GM19324 (cell line): ENCODE measurements at regions not wholly inside any gene's neighbourhood (a gene's known extent, or its start where the extent isn't known, plus 50 kb on each side); places are given as distances from the start of the nearest gene placed in this dataset.
"Not testable (repeated sequence)": the region's sequence is repeated elsewhere in the genome, so short reads cannot be mapped to it uniquely, and the experiment has no call there.

Source experiments
- ATAC-seq: cut with Tn5 transposase; IDR thresholded peaks from one replicate; pipeline ENCODE4 v1.9.1; 2021; ENCODE audit warnings: mild to moderate bottlenecking, moderate library complexity; ENCODE audit not compliant: unreplicated experiment, low FRiP score

DNA sequence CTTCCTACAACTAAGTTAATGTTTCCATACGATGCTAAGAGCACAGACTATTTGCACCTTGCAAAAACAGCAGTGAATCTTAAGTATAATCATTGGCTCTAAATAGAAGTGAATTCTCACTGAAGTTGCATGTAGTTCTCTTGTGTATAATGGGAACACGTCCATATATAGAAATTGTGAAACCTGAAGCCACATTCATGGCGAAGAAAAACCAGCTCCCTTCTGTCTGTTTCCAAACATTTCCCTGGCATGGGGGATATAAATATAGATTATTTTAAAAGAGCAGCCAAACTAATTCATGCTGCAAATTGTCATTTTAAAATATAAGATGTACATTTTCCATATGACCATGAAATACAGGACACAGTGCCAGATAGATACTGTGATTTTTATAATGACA lies 71.1 kb downstream of the TRAM1L1 start:
- ATAC-seq = no peak

DNA sequence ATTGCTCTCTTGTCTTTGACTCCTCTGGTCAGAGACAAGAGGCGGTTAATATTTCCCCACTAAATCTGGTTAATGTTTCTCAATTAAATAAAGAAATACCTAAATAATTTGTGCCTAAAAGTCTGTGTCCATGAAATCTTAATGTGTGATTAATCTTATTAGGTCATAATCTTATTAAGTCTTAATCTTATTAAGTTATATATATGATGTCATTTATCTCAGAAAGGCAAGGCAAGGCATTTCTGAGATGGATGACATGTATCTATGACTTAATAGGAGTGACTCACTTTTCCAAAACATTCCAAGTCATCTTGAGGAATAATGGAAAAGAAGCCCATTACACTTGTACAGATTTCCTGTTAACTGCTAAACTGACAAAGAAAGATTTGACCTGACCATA lies 74.7 kb downstream of the TRAM1L1 start:
- ATAC-seq = no peak

DNA sequence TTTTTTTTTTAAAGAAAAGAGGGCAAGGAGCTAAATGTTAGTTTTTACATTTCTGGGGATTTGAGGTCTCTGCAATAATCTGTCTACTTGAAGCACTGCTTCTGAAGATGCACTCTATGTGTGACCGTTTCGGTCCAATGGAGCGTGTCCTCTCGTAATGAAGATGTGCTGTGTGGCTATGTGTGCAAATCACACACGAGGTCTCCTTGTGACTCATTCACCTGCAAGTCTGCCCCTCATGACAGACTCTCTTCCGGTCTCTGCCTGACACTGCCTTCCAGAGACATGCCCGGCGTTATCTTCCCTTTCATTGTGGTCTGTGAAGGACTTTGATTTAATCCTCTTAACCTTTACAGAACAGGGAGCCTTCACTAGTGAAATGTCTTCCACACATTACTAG lies 84.3 kb downstream of the TRAM1L1 start:
- ATAC-seq = no peak

DNA sequence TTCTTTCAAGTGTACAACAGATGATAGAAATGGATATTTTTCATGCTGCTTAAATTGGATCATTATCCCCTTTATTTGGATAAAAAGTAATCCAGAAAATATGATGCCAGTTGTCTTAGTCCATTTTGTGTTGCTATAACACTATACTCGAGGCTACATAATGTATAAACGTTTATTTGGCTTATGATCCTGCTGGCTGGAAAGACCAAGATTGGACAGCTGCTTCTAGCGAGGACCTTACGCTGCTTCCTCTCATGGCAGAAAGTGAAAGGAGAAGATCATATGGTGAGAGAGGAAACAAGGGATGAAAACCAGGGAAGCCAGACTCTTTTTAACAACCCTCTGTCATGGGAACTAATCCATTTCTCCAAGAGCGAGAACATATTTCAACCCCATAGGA lies 102.7 kb downstream of the TRAM1L1 start:
- ATAC-seq = no peak

DNA sequence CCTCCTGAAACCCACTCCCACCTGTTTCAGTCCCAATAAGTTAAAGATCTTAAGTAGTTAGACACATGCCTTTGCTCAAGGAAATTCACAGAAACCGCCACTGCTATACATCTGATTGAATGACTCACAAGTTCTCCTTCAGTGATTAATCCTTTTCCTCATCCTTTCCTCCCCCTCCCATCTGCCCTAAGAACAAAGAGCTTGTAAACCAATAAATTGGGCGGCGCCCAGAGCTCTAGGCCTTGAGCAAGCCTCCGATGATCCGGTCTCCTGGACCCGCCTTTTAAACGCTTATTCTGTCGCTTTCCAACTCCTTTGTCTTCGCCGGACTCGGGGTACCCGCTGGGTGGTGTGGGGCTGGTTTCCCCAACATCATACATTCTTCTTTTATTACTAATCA lies 104.9 kb downstream of the TRAM1L1 start:
- ATAC-seq = not testable (repeated sequence)

DNA sequence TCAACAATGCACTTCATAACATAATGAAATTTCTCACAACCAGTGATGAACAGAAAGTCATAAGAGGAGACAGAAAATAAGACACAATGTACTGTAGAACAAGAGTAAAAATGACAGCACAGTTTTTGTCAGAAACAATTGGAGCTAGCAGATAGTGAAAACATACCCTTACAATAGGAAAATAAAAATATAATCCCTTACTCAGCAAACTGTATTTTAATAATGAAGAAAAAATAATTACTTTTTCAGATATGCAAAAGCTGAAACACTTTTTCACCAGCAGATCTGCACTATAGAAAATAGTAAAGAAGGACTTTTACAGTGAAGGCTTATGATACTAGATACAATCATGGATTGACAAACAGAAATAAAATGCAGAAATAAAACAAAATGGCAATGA lies 126.3 kb downstream of the TRAM1L1 start:
- no peak for ATAC-seq

DNA sequence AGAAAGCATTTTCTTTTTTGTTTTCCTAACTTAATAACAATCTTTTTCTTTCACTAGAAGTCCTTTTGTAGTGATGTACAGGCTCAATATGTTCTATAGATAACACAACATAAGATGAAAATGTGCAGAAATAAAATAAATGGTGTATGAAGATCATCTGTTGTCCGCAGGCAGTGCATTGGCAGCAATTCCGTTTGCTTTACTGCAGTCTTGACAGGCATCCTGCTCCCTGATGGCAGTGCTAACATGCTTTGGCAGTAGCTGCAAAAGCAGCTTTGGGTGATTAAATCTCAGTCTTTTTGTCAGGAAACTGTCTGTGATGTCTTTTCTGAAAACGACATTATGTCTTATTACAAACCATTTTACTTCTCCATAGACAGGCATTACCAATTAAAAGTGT lies 131.4 kb downstream of the TRAM1L1 start:
- no peak for ATAC-seq

DNA sequence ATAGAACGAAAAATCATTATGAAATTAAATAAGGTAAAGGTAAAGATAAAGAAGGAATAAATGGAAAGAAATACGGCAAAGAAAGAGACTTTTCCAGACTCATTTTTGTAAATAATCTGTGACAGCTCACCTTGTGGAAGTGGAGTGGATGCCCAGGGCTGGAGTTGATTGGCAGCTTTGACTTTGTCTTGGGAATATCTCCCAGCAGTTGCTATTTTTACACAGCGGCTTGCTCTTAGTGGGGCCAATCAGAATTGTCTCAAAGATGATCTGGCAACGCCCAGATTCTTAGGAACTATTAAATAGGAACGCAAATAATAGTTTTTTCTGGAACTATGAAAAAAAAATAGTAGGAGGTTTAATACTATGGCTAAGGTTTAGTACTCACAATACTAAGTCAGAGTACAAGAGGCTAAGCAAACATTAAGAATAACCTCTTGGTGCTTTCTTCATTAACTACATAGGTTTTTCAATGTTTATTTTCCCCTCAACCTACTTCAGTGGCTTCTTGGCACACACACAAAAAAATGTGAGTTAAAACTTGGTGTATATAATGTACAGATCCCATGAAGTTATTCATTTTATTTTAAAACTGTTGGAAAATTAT lies 132.7 kb downstream of the TRAM1L1 start:
- ATAC-seq = no peak

DNA sequence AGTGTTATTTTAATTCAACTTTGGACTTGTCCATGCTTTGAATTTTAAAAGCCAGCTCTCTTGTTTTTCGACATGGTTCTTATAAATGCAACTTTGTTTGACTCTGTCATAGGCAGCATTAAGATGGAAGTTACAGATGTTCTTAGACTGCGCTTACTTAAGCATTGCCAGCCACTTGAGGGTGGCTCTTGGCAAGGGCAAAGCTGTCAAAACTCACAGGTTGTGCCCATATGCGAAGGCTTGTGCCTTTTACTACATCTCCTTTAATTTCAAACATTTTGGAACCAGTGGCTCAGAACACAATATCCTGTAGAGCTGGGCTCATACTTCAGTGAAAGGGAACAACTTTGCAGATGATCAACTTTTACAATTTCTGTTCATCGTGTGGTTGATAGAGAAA lies 135.5 kb downstream of the TRAM1L1 start:
- ATAC-seq = no peak

DNA sequence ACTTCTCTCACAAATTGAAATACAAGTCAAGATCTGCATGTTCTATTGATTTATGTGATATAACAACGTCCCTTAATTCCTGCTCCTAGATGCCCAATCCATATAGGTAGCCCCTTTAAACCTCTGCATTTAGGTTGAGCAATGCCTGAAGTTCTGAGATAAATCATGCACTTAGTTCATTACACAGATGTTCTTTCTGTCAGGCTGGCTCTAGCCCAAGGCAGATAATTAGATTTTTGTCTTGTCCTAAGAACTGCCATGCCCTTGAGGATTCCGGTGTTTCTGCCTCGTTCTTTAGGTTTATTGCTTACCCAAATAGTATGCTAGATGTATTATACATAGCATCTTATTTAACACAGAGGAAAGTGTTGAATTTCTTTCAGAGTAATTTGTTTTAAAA lies 143.1 kb downstream of the TRAM1L1 start:
- ATAC-seq = no peak

DNA sequence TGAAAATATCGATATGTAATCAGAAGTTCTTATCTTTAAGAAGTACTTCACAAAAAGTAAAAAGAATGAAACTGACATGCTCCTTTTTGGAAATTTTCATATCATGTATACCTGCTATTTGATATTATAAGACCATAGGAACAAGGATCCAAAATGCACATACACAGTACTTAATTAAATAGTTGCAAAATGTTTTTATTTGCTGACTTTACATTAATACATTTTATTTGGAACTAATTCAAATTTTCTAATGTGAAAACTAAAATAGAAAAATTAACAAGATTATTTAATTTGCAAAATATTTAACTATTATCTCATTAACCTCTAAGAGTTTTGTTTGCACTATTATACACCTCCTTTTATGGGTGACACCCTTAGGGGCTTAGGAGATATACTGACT lies 155.0 kb downstream of the TRAM1L1 start:
- ATAC-seq = no peak

DNA sequence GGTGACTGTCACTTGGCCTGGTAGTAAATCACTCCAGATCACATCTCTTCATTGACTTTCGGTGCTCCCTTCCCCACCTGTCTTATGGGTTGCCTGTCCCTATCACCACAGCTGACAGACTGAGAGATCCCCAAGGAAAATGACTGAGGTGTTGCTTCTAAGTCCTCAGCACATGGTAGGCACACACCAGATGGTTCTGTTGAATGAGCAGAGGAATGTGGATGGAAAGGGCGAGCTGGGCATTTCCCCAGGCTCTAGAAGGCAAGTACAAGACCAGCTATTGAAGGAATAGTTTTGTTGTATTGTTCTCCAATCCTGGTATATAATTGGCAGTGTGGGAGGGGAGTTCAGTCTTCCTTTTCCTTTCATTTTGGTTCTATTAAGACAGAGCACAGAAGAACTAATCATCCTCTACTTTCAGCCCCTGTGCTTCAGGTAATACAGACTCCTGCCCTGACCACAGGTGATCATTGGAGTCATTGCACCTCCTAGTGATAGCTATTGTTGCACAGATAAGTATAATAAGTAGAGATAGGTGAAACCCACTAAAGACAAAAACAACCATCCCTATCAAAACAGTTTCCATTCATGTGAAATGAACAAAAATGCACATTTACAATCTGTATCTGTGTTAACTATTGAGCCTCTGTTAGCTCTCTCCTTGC lies 158.6 kb downstream of the TRAM1L1 start:
- ATAC-seq = no peak

DNA sequence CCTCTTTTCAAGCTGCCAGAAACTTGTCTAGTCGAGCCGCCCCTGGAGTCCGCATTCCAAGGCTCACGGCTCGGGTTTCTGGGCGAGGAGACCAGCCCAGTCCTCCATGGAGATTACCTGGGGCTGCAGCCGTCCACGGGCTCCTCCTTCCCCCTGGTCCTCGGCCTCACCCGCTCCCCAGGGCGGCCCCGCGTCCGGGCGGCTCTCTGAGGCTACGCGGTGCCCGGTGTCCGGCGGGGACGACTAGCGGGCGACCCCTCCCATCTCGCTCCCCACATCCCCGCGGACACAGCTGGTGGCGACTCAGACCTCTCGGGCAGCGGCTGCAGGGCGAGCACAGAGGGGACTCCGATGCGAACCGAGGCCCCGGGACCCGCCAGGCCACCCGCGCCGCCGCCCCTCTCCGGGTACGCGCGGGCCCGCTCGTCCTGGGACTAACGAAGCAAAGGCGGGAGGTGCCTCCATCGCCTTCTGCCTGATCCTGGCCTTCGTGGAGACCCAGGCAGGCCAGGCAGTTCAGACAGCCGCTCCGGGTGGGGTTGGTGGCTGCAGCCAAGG lies 159.4 kb downstream of the TRAM1L1 start:
- ATAC-seq = no peak

DNA sequence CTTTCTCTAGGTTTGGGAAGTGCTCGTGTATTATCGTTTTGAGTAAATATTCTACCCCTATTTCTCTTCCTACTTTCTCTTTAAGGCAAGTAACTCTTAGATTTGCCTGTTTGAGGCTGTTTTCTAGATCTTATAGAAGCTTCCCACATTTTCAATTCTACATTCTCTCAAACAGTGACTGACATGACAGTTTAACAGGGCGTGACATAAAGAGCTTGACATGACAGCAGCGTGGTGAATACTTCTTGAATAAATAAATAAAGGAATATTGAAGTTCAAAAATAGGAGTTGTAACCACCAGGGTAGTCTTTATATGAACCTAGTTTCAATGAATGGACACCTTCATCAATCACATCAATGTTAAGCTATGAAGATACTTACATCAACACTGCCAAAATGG lies 162.0 kb downstream of the TRAM1L1 start:
- no peak for ATAC-seq

DNA sequence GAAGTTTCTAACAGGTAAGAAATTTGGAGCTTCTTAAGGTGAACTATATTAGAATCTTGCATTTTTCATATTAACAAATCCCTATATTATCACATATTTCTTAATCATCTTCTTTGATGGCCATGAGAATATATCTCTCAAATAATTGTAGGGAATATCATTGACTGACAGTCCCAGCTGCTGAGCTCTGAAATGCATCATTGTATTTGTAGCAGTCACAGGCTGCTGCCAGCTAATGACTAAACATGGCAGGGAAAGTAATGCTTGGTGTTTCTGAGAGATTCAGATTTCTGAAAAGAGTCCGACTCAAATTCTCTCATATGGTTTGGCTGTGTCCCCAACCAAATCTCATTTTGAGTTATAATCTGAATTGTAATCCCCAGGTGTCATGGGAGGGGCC lies 171.9 kb downstream of the TRAM1L1 start:
- ATAC-seq = no peak

DNA sequence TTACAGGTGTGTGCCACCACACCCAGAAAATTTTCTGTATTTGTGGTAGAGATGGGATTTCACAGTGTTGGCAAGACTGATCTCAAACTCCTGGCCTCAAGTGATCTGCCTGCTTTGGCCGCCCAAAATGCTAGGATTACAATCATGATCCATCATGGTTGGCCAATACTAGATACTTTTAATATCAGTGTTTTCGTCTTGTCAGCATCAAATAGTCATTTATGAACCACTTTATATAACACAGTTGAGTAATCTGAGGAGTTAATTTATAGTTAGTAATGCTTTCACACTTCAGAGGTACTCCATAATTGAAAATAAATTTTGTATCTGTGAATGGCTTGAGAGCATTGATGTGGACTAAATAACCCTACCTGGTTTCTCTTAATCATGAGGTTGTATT lies 178.6 kb downstream of the TRAM1L1 start:
- ATAC-seq = no peak

DNA sequence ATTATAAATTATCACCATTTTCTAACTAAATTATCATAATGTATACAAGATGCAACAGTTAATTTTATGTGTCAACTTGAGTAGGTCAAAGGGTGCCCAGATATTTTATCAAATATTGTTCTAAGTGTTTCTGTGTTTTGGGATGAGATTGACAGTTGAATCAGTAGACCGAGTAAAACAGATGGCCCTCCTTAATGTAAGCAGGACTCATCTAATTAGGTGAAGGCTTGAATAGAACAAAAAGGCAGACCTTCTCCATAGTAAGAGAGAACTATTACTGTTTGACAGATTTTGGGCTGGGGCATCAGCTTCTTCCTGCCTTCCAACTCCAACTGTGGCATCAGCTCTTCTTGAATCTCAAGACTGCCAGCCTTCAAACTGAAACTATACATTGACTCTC lies 185.8 kb downstream of the TRAM1L1 start:
- ATAC-seq = no peak

DNA sequence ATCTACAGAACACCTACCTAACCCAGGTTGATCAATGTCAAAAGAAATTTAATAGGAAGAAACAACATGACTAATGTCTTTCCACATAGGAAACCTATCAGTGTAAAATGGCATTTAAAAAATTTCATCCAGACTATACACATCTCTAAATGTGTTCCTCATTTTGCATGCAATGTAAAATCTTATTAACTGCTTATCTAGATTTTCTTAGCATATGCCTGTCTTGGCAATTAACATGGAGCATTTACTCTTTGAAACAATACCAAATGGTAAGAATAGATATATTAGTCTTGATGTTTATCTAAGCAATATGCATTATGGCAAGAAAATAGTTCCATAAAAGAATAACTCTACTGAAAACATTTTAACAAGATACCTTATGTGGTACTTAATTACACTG lies 199.8 kb downstream of the TRAM1L1 start:
- no peak for ATAC-seq

DNA sequence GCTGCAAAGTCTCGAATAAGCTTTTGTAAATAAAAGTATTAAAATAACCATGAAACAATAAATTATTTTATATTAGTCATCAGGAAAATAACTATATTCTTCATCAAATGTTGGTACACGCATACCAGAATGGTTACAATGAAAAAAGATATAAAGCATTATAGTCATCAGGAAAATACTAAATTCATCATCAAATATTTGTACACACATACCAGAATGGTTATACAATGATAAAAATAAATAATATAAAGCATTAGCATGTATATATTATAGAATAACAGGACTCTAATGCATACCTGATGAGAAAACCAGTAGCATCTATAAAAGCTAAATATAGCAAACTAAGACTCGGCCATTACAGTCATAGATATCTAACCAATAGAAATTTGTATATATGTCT lies 202.9 kb downstream of the TRAM1L1 start:
- ATAC-seq = no peak

DNA sequence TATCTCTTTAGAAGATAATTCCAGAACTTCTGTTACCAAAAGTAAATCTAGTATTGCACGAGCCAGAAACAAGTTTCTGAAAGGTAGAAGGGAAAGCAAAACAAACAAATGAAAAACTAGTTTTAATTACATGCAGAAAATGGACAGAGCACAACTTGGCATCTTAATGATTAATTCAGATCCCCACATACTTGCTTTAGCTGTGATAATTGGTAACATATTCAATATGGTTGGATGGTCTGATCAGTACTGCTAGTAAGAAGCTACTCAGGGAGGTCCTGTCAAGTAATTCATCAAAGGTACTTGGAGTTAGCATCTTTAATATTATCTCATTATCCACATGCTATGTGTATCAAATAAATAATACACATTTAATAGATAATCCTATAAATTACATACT lies 204.3 kb downstream of the TRAM1L1 start:
- no peak for ATAC-seq

DNA sequence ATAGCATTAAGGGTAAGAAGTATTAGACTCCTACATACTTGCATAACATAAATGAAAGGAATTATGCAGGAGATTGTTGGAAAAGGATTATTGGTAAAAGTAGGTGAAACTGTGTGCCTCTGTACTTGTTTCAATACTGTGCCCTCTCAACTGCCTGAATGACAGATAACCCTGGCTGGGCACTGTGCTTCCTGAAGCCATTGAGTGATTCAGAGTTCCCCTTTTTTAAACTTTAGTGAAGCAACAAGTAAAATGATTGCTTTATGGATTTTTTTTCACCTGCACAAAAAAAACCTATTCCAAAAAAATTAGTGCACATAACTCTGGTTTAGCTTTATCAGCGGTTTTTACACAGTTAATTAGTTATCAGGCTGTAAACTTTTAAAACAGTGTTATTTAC lies 204.8 kb downstream of the TRAM1L1 start:
- ATAC-seq = no peak

DNA sequence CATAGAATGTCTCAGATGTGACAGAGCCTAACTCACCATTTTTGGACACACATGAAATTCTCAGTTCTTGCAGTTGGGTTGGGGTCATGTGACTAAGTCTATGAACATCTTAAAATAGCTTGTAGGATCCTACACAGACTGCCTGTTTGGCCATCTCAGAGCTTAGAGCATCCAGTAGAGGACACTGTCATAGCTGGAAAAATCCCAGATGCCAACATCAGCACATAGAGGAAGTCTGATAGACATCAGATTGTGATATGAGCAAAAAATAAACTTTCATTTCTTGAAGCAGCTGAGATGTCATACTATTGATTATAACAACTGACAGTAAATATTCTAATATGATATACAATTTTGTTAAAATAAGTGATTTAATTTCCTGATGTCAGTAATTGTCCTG lies 207.1 kb downstream of the TRAM1L1 start:
- ATAC-seq = no peak
